Astrocyte of the cerebellum (primary cell): ENCODE measurements at regions not wholly inside any gene's neighbourhood (a gene's known extent, or its start where the extent isn't known, plus 50 kb on each side); places are given as distances from the start of the nearest gene placed in this dataset.
"Not testable (repeated sequence)": the region's sequence is repeated elsewhere in the genome, so short reads cannot be mapped to it uniquely, and the experiment has no call there.

Experiments used
- DNase-seq: peaks from one replicate; pipeline ENCODE4 v3.0.0-alpha.2; 2011; ENCODE audit warnings: low read depth
- H3K4me3 ChIP-seq: 2 replicates; pipeline ENCODE4 v1.5.1; 2011; ENCODE audit warnings: mild to moderate bottlenecking, low read depth, low read length, moderate library complexity
- CTCF ChIP-seq: IDR thresholded peaks from 2 replicates; pipeline ENCODE4 v1.5.1; 2012; ENCODE audit warnings: low read length, low read depth, moderate library complexity, mild to moderate bottlenecking; ENCODE audit errors: missing control alignments
- in situ Hi-C: cut with HindIII; loops from 2 replicates; pipeline ENCODE4 v1.10.0; 2017; ENCODE audit warnings: low sequenced_read_pairs

GRCh38 chr1:8152731-8153702 is 126.9 kb upstream of the ERRFI1 start:
- no peak for TF ChIP-seq CTCF
- H3K4me3 ChIP-seq = no peak overlapping the region
- in situ Hi-C loops = no loop called here
- no peak for DNase-seq

- no peak for DNase-seq
- no peak for TF ChIP-seq CTCF
- no peak overlapping the region for H3K4me3 ChIP-seq
- in situ Hi-C loops = no loop called here
Observed at GRCh38 chr1:8151647-8152046, 125.5 kb upstream of the ERRFI1 start.

GRCh38 chr1:8149756-8150155 is 123.6 kb upstream of the ERRFI1 start:
- DNase-seq, in situ Hi-C loops, H3K4me3 ChIP-seq: not testable (repeated sequence)

GRCh38 chr1:8147956-8148355 is 121.8 kb upstream of the ERRFI1 start:
- H3K4me3 ChIP-seq = no peak overlapping the region
- DNase-seq = no peak
- in situ Hi-C loops = no loop called here
- no peak for TF ChIP-seq CTCF

- in situ Hi-C loops = no loop called here
- DNase-seq = no peak
- TF ChIP-seq CTCF = no peak
- H3K4me3 ChIP-seq = no peak overlapping the region
Observed at GRCh38 chr1:8146257-8146855, 120.2 kb upstream of the ERRFI1 start.

GRCh38 chr1:8145545-8146202 is 119.6 kb upstream of the ERRFI1 start:
- peak; percentile 74 for DNase-seq
- H3K4me3 ChIP-seq = no peak overlapping the region
- in situ Hi-C loops = no loop called here
- TF ChIP-seq CTCF = no peak

GRCh38 chr1:8144323-8144722 is 118.2 kb upstream of the ERRFI1 start:
- no peak for TF ChIP-seq CTCF
- in situ Hi-C loops = no loop called here
- no peak for DNase-seq
- no peak overlapping the region for H3K4me3 ChIP-seq
